ENCODE measurements at regions not wholly inside any gene's neighbourhood (a gene's known extent, or its start where the extent isn't known, plus 50 kb on each side); places are given as distances from the start of the nearest gene placed in this dataset.

DNA sequence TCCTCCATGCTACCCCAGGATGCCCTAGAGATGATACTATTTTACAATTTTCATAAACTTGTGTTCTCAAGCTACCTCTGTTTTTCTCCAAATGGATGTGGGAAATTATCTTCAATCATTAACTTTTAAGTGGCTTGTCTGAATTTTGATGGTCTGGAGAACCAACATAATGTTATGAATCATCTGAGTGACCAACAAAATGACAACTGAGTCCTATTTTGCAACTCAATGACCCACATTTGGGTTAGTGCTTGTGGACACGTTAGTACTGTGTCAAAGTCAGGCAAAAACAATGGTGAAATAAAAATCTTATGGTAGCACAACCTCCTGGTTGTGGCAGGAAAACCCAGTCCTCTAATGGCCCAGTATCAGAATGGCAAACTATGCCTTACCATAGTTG is 352.4 kb upstream of the ZNF385D start:
- TF ChIP-seq, protein P1, sequence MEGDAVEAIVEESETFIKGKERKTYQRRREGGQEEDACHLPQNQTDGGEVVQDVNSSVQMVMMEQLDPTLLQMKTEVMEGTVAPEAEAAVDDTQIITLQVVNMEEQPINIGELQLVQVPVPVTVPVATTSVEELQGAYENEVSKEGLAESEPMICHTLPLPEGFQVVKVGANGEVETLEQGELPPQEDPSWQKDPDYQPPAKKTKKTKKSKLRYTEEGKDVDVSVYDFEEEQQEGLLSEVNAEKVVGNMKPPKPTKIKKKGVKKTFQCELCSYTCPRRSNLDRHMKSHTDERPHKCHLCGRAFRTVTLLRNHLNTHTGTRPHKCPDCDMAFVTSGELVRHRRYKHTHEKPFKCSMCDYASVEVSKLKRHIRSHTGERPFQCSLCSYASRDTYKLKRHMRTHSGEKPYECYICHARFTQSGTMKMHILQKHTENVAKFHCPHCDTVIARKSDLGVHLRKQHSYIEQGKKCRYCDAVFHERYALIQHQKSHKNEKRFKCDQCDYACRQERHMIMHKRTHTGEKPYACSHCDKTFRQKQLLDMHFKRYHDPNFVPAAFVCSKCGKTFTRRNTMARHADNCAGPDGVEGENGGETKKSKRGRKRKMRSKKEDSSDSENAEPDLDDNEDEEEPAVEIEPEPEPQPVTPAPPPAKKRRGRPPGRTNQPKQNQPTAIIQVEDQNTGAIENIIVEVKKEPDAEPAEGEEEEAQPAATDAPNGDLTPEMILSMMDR (IDR thresholded peaks at IDR 0.05), result no peak
- no peak for TF ChIP-seq ZFX (IDR thresholded peaks at IDR 0.05; ENCODE audit: borderline replicate concordance)

All from 22Rv1 (cell line).